A549 (cell line): ENCODE measurements at regions not wholly inside any gene's neighbourhood (a gene's known extent, or its start where the extent isn't known, plus 50 kb on each side); places are given as distances from the start of the nearest gene placed in this dataset.

Experiments
- ATAC-seq, 2 experiments: fragments of 200-7000 bp in 1 of 2; fragments of >200 bp in 1 of 2; cut with Nextera tagmentation in 1 of 2; cut with Tn5 transposase in 1 of 2; 3 replicates each; pipeline versions ENCODE4 v1.8.0 to v1.9.1; 2018 to 2020; ENCODE audit warnings: mild to moderate bottlenecking in 1 of 2, moderate library complexity in 1 of 2
- CTCF ChIA-PET: fragments of 300-600 bp; sonication (Branson Sonifier 250); formaldehyde crosslinking; extraction: SDS; loops from one replicate; lab custom pipeline; 2021; ENCODE audit warnings: antibody characterized with exemption, inconsistent platforms; lab: Yijun Ruan, JAX
- POLR2A ChIA-PET: fragments of 350-600 bp; formaldehyde crosslinking; extraction: SDS; loops from one replicate; lab custom pipeline; 2021; ENCODE audit warnings: antibody characterized with exemption, inconsistent platforms; lab: Yijun Ruan, JAX
- DNase-seq, 2 experiments: peaks; one replicate each; pipeline versions ENCODE4 v3.0.0 to v3.0.0-alpha.2; 2011 to 2016; ENCODE audit warnings: low read depth in 1 of 2, low spot score in 1 of 2
- FAIRE-seq: peaks from 2 replicates; lab custom pipeline; 2011; peaks lifted over from hg19 to GRCh38; lab: Jason Lieb, UNC
- H3K27ac ChIP-seq, 2 experiments: fragments of >200 bp; sonication (Bioruptor Twin); formaldehyde crosslinking; 3 replicates each; pipeline ENCODE4 v1.5.1; 2016 to 2017
- H3K4me1 ChIP-seq: fragments of >200 bp; sonication (Bioruptor Twin); formaldehyde crosslinking; 3 replicates; pipeline ENCODE4 v1.6.1; 2016
- H3K4me2 ChIP-seq: fragments of >200 bp; sonication (Bioruptor Twin); formaldehyde crosslinking; 3 replicates; pipeline ENCODE4 v1.6.1; 2016
- H3K4me3 ChIP-seq: fragments of >200 bp; sonication (Bioruptor Twin); formaldehyde crosslinking; 3 replicates; pipeline ENCODE4 v1.5.1; 2016
- H3K9me3 ChIP-seq: fragments of >200 bp; sonication (Bioruptor Twin); formaldehyde crosslinking; 3 replicates; pipeline ENCODE4 v1.6.1; 2016
- EHF ChIP-seq: fragments of 250-450 bp; sonication (Bioruptor Pico); IDR thresholded peaks from 2 replicates; pipeline ENCODE4 v1.5.0; 2020; ENCODE audit warnings: mild to moderate bottlenecking
- ELK1 ChIP-seq: fragments of 150-350 bp; IDR thresholded peaks from 2 replicates; pipeline ENCODE4 v1.6.1; 2014; ENCODE audit warnings: low read depth, mild to moderate bottlenecking, low read length
- FOSB ChIP-seq: fragments of 250-450 bp; sonication (Bioruptor Pico); IDR thresholded peaks from 2 replicates; pipeline ENCODE4 v1.5.0; 2020; ENCODE audit warnings: mild to moderate bottlenecking, moderate library complexity
- FOXS1 ChIP-seq: fragments of 250-450 bp; sonication (Bioruptor Pico); IDR thresholded peaks from 2 replicates; pipeline ENCODE4 v1.5.0; 2020; ENCODE audit warnings: mild to moderate bottlenecking, moderate library complexity
- HES2 ChIP-seq: fragments of >200 bp; sonication (Bioruptor Twin); formaldehyde crosslinking; IDR thresholded peaks from 2 replicates; pipeline ENCODE4 v1.6.1; 2016
- HEYL ChIP-seq: fragments of 250-450 bp; sonication (Bioruptor Pico); IDR thresholded peaks from 2 replicates; pipeline ENCODE4 v1.8.0; 2021; ENCODE audit warnings: mild to moderate bottlenecking, moderate library complexity
- HOXA7 ChIP-seq: fragments of 250-450 bp; sonication (Bioruptor Pico); IDR thresholded peaks from 2 replicates; pipeline ENCODE4 v1.5.0; 2020; ENCODE audit warnings: mild to moderate bottlenecking, moderate library complexity
- KDM1A ChIP-seq: fragments of 200-600 bp; sonication (generic); IDR thresholded peaks from 2 replicates; pipeline ENCODE4 v1.6.1; 2016; ENCODE audit warnings: low read depth, mild to moderate bottlenecking
- KDM5A ChIP-seq: fragments of 200-600 bp; sonication (generic); IDR thresholded peaks from 2 replicates; pipeline ENCODE4 v1.6.1; 2016; ENCODE audit warnings: antibody characterized with exemption, mild to moderate bottlenecking
- MAFK ChIP-seq: fragments of 450-650 bp; IDR thresholded peaks from 2 replicates; pipeline ENCODE4 v1.6.1; 2014; ENCODE audit not compliant: partially characterized antibody
- NPAS2 ChIP-seq: fragments of 250-450 bp; sonication (Bioruptor Pico); IDR thresholded peaks from 2 replicates; pipeline ENCODE4 v1.8.0; 2022; ENCODE audit warnings: mild to moderate bottlenecking, moderate library complexity, borderline replicate concordance
- NR3C1 ChIP-seq: fragments of >200 bp; sonication (Bioruptor Twin); formaldehyde crosslinking; IDR thresholded peaks from 3 replicates; pipeline ENCODE4 v1.6.1; 2017
- PBX3 ChIP-seq: IDR thresholded peaks from 2 replicates; pipeline ENCODE4 v1.6.1; 2012
- PHF8 ChIP-seq: fragments of 200-600 bp; sonication (generic); IDR thresholded peaks from 2 replicates; pipeline ENCODE4 v1.6.1; 2016; ENCODE audit warnings: low read depth, mild to moderate bottlenecking, antibody characterized with exemption, moderate library complexity, borderline replicate concordance
- RFX5 ChIP-seq: fragments of 450-650 bp; IDR thresholded peaks from 2 replicates; pipeline ENCODE4 v1.7.1; 2014; ENCODE audit warnings: antibody characterized with exemption, mild to moderate bottlenecking, moderate library complexity
- SMC3 ChIP-seq: fragments of >200 bp; sonication (Bioruptor Twin); formaldehyde crosslinking; IDR thresholded peaks from 3 replicates; pipeline ENCODE4 v1.6.1; 2018; ENCODE audit warnings: inconsistent platforms
- SREBF2 ChIP-seq: fragments of 450-650 bp; IDR thresholded peaks from 2 replicates; pipeline ENCODE4 v1.6.1; 2014; ENCODE audit warnings: mild to moderate bottlenecking, moderate library complexity
- USF2 ChIP-seq: fragments of 450-650 bp; IDR thresholded peaks from 2 replicates; pipeline ENCODE4 v1.6.1; 2014; ENCODE audit warnings: antibody characterized with exemption
- ZC3H11A ChIP-seq: fragments of 450-650 bp; IDR thresholded peaks from 2 replicates; pipeline ENCODE4 v1.6.1; 2014; ENCODE audit warnings: antibody characterized with exemption, mild to moderate bottlenecking
- ZNF302 ChIP-seq: fragments of 250-450 bp; sonication (Bioruptor Pico); IDR thresholded peaks from 2 replicates; pipeline ENCODE4 v1.9.0; 2021; ENCODE audit warnings: inconsistent platforms, mild to moderate bottlenecking, moderate library complexity
- WGBS: methylation state at CpG from one replicate; pipeline ENCODE4 v1.1.6; 2017; ENCODE audit errors: missing lambda C conversion rate; 5-methylcytosine and 5-hydroxymethylcytosine counted together
- TF ChIP-seq, protein P1 (sequence below): fragments of 250-450 bp; sonication (Bioruptor Pico); IDR thresholded peaks from 2 replicates; pipeline ENCODE4 v1.5.0; 2021; ENCODE audit warnings: mild to moderate bottlenecking, moderate library complexity, borderline replicate concordance
- TF ChIP-seq, protein P2 (sequence below): fragments of >200 bp; sonication (Bioruptor Twin); formaldehyde crosslinking; IDR thresholded peaks from 3 replicates; pipeline ENCODE4 v1.6.1; 2016

- no peak for ATAC-seq
- CTCF ChIA-PET: interaction anchor here (1.0 to 1.5 kb wide), 2 partner anchors 9 to 713 kb away, joined by 3 to 4 read pairs; no protein-coding TSS in a partner anchor
- Histone ChIP-seq H3K4me1 (peaks cover 6% of the 10 kb centered on the region; the same call in 1 of the 3 replicates), H3K4me2 (no peak overlapping the region), H3K27ac (no peak overlapping the region), H3K9me3 (no peaks in the 10 kb centered on the region), H3K4me3 (no peak overlapping the region)
- POLR2A ChIA-PET: no interaction called here
- FAIRE-seq: no peak
- peak; percentile 44 for TF ChIP-seq MAFK
- no peak for TF ChIP-seq FOSB
- TF ChIP-seq PHF8: no peak
- DNase-seq: no peak
Observed at GRCh38 chr12:105423237-105423636, 92.7 kb downstream of the C12orf75 start.

- no peak for ATAC-seq
- ChIA-PET CTCF (interaction anchor here (1.0 to 1.5 kb wide), 3 partner anchors 9 to 721 kb away, joined by 3 to 4 read pairs (median 3); no protein-coding TSS in a partner anchor), POLR2A (no interaction called here)
Observed at GRCh38 chr12:105423921-105424320, 93.4 kb downstream of the C12orf75 start.

GRCh38 chr12:105425254-105426174 lies 95.0 kb downstream of the C12orf75 start:
- ATAC-seq (no peak), DNase-seq (no peak), FAIRE-seq (no peak)
- no peak overlapping the region for H3K4me3 ChIP-seq
- 0 out of 3 replicates have a peak, but pooled peaks cover 4% of the 10 kb centered on the region for H3K4me1 ChIP-seq
- no peak overlapping the region for H3K4me2 ChIP-seq
- WGBS: 81% methylated on average over 7 of the region's 7 CpGs
- H3K27ac ChIP-seq: no peak overlapping the region
- no peaks in the 10 kb centered on the region for H3K9me3 ChIP-seq
- ChIA-PET CTCF (interaction anchor here (0.6 to 1.7 kb wide), 5 partner anchors 11 to 798 kb away, joined by 3 to 7 read pairs (median 3); no protein-coding TSS in a partner anchor), POLR2A (no interaction called here)
- no peak for TF ChIP-seq FOXS1 (CRISPR knock-in tag)
- no peak for TF ChIP-seq KDM1A
- TF ChIP-seq, protein P1, sequence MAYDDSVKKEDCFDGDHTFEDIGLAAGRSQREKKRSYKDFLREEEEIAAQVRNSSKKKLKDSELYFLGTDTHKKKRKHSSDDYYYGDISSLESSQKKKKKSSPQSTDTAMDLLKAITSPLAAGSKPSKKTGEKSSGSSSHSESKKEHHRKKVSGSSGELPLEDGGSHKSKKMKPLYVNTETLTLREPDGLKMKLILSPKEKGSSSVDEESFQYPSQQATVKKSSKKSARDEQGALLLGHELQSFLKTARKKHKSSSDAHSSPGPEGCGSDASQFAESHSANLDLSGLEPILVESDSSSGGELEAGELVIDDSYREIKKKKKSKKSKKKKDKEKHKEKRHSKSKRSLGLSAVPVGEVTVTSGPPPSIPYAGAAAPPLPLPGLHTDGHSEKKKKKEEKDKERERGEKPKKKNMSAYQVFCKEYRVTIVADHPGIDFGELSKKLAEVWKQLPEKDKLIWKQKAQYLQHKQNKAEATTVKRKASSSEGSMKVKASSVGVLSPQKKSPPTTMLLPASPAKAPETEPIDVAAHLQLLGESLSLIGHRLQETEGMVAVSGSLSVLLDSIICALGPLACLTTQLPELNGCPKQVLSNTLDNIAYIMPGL (CRISPR knock-in tag): no peak
- TF ChIP-seq ZC3H11A: no peak
- TF ChIP-seq PBX3: no peak
- no peak for TF ChIP-seq SREBF2
- no peak for TF ChIP-seq SMC3
- TF ChIP-seq FOSB: no peak
- no peak for TF ChIP-seq EHF (CRISPR knock-in tag)
- no peak for TF ChIP-seq NR3C1
- no peak for TF ChIP-seq KDM5A
- TF ChIP-seq HES2: no peak

More at GRCh38 chr12:105423921-105424320, 93.4 kb downstream of the C12orf75 start:
- WGBS: 90% methylated on average over 7 of the region's 7 CpGs
- H3K9me3 ChIP-seq: no peaks in the 10 kb centered on the region
- no peak overlapping the region for H3K27ac ChIP-seq
- TF ChIP-seq, protein P2, sequence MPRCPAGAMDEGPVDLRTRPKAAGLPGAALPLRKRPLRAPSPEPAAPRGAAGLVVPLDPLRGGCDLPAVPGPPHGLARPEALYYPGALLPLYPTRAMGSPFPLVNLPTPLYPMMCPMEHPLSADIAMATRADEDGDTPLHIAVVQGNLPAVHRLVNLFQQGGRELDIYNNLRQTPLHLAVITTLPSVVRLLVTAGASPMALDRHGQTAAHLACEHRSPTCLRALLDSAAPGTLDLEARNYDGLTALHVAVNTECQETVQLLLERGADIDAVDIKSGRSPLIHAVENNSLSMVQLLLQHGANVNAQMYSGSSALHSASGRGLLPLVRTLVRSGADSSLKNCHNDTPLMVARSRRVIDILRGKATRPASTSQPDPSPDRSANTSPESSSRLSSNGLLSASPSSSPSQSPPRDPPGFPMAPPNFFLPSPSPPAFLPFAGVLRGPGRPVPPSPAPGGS: no peak
- TF ChIP-seq, protein P1 (CRISPR knock-in tag): no peak
- TF ChIP-seq ELK1 (no peak), NPAS2 (CRISPR knock-in tag) (no peak), RFX5 (no peak), USF2 (no peak), HOXA7 (CRISPR knock-in tag) (no peak), HEYL (CRISPR knock-in tag) (no peak), ZNF302 (CRISPR knock-in tag) (no peak)
- 0 out of 3 replicates have a peak, but pooled peaks cover 4% of the 10 kb centered on the region for H3K4me1 ChIP-seq
- no peak for DNase-seq
- H3K4me3 ChIP-seq: no peak overlapping the region
- no peak overlapping the region for H3K4me2 ChIP-seq
- no peak for FAIRE-seq
